ENCODE measurements at regions not wholly inside any gene's neighbourhood (a gene's known extent, or its start where the extent isn't known, plus 50 kb on each side); places are given as distances from the start of the nearest gene placed in this dataset.

- TF ChIP-seq POLR2A (IDR thresholded peaks at IDR 0.05) = no peak
- TF ChIP-seq CTCF (IDR thresholded peaks at IDR 0.05) = no peak
- no peak for TF ChIP-seq POLR2AphosphoS5 (IDR thresholded peaks at IDR 0.05)
Measured at GRCh38 chr2:44086629-44087028, 82.0 kb upstream of the PPM1B start.
